ENCODE measurements at regions not wholly inside any gene's neighbourhood (a gene's known extent, or its start where the extent isn't known, plus 50 kb on each side); places are given as distances from the start of the nearest gene placed in this dataset.

- no peak for TF ChIP-seq CTCF (IDR thresholded peaks at IDR 0.05; ENCODE audit: borderline replicate concordance, control extremely low read depth, extremely low read depth, insufficient read depth, missing control alignments)
- DNase-seq (ENCODE audit: low spot score), result no peak
- in situ Hi-C loops (cut with MboI; ENCODE audit: low sequenced_read_pairs, unreplicated experiment), result no loop called here
Measured at GRCh38 chr13:77466753-77467422, 68.6 kb upstream of the SCEL start.

GRCh38 chr13:77465603-77466195, 69.8 kb upstream of the SCEL start:
- DNase-seq (ENCODE audit: low spot score), result no peak
- in situ Hi-C loops (cut with MboI; ENCODE audit: low sequenced_read_pairs, unreplicated experiment), result no loop called here
- no peak for TF ChIP-seq CTCF (IDR thresholded peaks at IDR 0.05; ENCODE audit: borderline replicate concordance, control extremely low read depth, extremely low read depth, insufficient read depth, missing control alignments)

GRCh38 chr13:77460195-77460594, 75.3 kb upstream of the SCEL start:
- DNase-seq (ENCODE audit: low spot score), result no peak
- no peak for TF ChIP-seq CTCF (IDR thresholded peaks at IDR 0.05; ENCODE audit: borderline replicate concordance, control extremely low read depth, extremely low read depth, insufficient read depth, missing control alignments)
- in situ Hi-C loops (cut with MboI; ENCODE audit: low sequenced_read_pairs, unreplicated experiment), result no loop called here

- TF ChIP-seq CTCF (IDR thresholded peaks at IDR 0.05; ENCODE audit: borderline replicate concordance, control extremely low read depth, extremely low read depth, insufficient read depth, missing control alignments), result no peak
- DNase-seq (ENCODE audit: low spot score), result no peak
- in situ Hi-C loops (cut with MboI; ENCODE audit: low sequenced_read_pairs, unreplicated experiment), result no loop called here
Measured at GRCh38 chr13:77459592-77459991, 75.9 kb upstream of the SCEL start.

- no peak for TF ChIP-seq CTCF (IDR thresholded peaks at IDR 0.05; ENCODE audit: borderline replicate concordance, control extremely low read depth, extremely low read depth, insufficient read depth, missing control alignments)
- in situ Hi-C loops (cut with MboI; ENCODE audit: low sequenced_read_pairs, unreplicated experiment), result no loop called here
- DNase-seq (ENCODE audit: low spot score), result no peak
Measured at GRCh38 chr13:77458736-77459135, 76.8 kb upstream of the SCEL start.

- in situ Hi-C loops (cut with MboI; ENCODE audit: low sequenced_read_pairs, unreplicated experiment), result no loop called here
- no peak for DNase-seq (ENCODE audit: low spot score)
- no peak for TF ChIP-seq CTCF (IDR thresholded peaks at IDR 0.05; ENCODE audit: borderline replicate concordance, control extremely low read depth, extremely low read depth, insufficient read depth, missing control alignments)
Measured at GRCh38 chr13:77457966-77458365, 77.5 kb upstream of the SCEL start.
